Osteocyte (in vitro differentiated cells): ENCODE measurements at regions not wholly inside any gene's neighbourhood (a gene's known extent, or its start where the extent isn't known, plus 50 kb on each side); places are given as distances from the start of the nearest gene placed in this dataset.
"Not testable (repeated sequence)": the region's sequence is repeated elsewhere in the genome, so short reads cannot be mapped to it uniquely, and the experiment has no call there.

Experiments used
- DNase-seq: peaks from one replicate; pipeline ENCODE4 v3.0.0; 2021; ENCODE audit warnings: mixed read lengths; ENCODE audit not compliant: unreplicated experiment; ENCODE audit errors: extremely low spot score
- H3K27ac Mint-ChIP-seq: one replicate; pipeline ENCODE4 v1.8.0; 2021; ENCODE audit warnings: mild to moderate bottlenecking, mixed read lengths; ENCODE audit not compliant: unreplicated experiment
- H3K27me3 Mint-ChIP-seq: one replicate; pipeline ENCODE4 v1.8.0; 2021; ENCODE audit warnings: mixed read lengths; ENCODE audit not compliant: unreplicated experiment
- H3K36me3 Mint-ChIP-seq: one replicate; pipeline ENCODE4 v1.8.0; 2021; ENCODE audit warnings: mixed read lengths; ENCODE audit not compliant: unreplicated experiment
- H3K4me1 Mint-ChIP-seq: one replicate; pipeline ENCODE4 v1.8.0; 2021; ENCODE audit warnings: mixed read lengths; ENCODE audit not compliant: unreplicated experiment
- H3K4me3 Mint-ChIP-seq: one replicate; pipeline ENCODE4 v1.8.0; 2021; ENCODE audit warnings: mild to moderate bottlenecking, moderate library complexity, mixed read lengths; ENCODE audit not compliant: unreplicated experiment
- H3K9me3 Mint-ChIP-seq: one replicate; pipeline ENCODE4 v1.8.0; 2021; ENCODE audit warnings: mixed read lengths; ENCODE audit not compliant: unreplicated experiment
- CTCF ChIP-seq: fragments of 200-600 bp; sonication (generic); IDR thresholded peaks from 2 replicates; pipeline ENCODE4 v1.5.0; 2021; ENCODE audit warnings: antibody characterized with exemption, mild to moderate bottlenecking, moderate library complexity

- no peak overlapping the region for H3K4me3 Mint-ChIP-seq
- H3K27ac Mint-ChIP-seq, result no peak overlapping the region
- no peak for DNase-seq
Observed at GRCh38 chr16:29141586-29142324, 156.9 kb downstream of the LAT start.

DNA sequence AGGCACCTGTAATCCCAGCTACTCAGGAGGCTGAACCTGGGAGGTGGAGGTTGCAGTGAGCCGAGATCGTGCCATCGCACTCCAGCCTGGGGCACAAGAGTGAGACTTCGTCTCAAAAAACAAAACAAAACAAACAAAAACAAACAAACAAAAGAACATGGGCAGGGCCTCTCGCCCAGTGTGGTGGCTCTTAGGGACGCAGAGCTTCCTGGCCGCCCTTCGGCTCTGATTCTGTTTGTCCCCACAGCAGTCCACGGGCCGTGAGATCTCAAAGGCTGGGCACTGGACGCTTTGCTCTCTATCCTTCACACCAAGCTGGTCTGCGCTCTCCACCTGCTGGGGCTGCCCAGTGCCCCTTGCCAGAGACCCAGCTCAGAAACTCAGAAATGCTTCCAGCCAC is 156.3 kb downstream of the LAT start:
- not testable (repeated sequence) for H3K4me1 Mint-ChIP-seq, H3K9me3 Mint-ChIP-seq

More at GRCh38 chr16:29141586-29142324, 156.9 kb downstream of the LAT start:
- peaks cover 5% of the 10 kb centered on the region for H3K4me1 Mint-ChIP-seq
- H3K36me3 Mint-ChIP-seq, result no peaks in the 10 kb centered on the region
- H3K9me3 Mint-ChIP-seq, result no peaks in the 10 kb centered on the region
- H3K27me3 Mint-ChIP-seq, result peaks cover 24% of the 10 kb centered on the region
- no peak for TF ChIP-seq CTCF

DNA sequence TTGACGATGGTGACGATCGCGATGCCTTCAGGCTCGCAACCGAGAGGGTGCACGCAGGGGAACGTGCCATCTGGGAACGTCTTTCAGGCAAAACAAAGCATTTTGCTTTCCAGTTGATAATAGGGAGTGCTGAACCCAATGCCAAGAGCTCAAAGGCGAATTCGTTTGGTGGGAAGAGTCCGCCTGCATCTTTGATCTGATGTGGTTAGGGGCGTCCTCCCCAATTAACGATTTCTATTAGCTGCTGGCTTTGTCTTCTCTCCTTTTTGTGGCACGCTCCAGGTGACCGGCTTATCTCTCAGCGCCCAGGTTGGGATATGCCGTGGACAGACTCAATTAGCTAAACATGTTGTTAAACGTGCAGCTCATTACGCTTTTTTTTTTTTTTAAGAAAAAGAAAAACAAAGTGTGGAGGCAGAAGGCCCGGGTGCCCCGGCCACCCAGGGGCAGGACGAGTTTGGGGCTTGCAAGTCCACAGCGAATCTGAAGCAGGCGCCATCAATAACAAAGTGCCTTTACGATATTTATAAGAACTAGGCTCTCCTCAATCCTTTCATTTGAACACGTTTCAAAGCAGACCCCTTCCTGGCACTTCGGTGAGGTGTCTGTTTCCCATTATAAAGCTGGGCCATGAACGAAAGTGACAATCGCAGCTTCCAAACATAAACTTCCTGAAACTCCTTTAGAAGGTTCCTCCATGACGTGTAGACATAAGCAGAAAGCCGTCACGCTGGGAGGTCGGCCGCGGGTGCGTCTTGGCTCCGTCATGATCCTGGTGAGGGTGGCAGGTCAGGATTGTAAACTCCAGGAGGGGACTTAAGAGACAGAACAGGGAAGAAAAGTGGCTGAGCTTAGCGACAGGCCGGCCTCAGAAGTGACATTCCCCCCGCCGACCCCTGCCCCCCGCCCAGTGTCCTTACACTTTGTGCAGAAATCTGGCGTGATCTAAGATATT is 155.3 kb downstream of the LAT start:
- not testable (repeated sequence) for DNase-seq, H3K36me3 Mint-ChIP-seq, H3K27ac Mint-ChIP-seq, H3K9me3 Mint-ChIP-seq, H3K4me1 Mint-ChIP-seq, H3K4me3 Mint-ChIP-seq
- peaks cover 24% of the 10 kb centered on the region for H3K27me3 Mint-ChIP-seq

More for the DNA sequence above, 156.3 kb downstream of the LAT start:
- H3K4me3 Mint-ChIP-seq, DNase-seq, H3K27ac Mint-ChIP-seq, H3K36me3 Mint-ChIP-seq: not testable (repeated sequence)
- H3K27me3 Mint-ChIP-seq, result peaks cover 24% of the 10 kb centered on the region

GRCh38 chr16:29139261-29139802 is 154.5 kb downstream of the LAT start:
- Mint-ChIP-seq H3K27me3 (peaks cover 24% of the 10 kb centered on the region), H3K27ac (no peak overlapping the region), H3K4me1 (peaks cover 5% of the 10 kb centered on the region), H3K9me3 (no peaks in the 10 kb centered on the region), H3K36me3 (no peaks in the 10 kb centered on the region), H3K4me3 (no peak overlapping the region)
- no peak for TF ChIP-seq CTCF
- DNase-seq, result no peak

GRCh38 chr16:29138698-29139097 is 153.8 kb downstream of the LAT start:
- not testable (repeated sequence) for H3K27ac Mint-ChIP-seq, H3K36me3 Mint-ChIP-seq, H3K9me3 Mint-ChIP-seq, H3K4me3 Mint-ChIP-seq, DNase-seq, H3K4me1 Mint-ChIP-seq
- peaks cover 24% of the 10 kb centered on the region for H3K27me3 Mint-ChIP-seq

DNA sequence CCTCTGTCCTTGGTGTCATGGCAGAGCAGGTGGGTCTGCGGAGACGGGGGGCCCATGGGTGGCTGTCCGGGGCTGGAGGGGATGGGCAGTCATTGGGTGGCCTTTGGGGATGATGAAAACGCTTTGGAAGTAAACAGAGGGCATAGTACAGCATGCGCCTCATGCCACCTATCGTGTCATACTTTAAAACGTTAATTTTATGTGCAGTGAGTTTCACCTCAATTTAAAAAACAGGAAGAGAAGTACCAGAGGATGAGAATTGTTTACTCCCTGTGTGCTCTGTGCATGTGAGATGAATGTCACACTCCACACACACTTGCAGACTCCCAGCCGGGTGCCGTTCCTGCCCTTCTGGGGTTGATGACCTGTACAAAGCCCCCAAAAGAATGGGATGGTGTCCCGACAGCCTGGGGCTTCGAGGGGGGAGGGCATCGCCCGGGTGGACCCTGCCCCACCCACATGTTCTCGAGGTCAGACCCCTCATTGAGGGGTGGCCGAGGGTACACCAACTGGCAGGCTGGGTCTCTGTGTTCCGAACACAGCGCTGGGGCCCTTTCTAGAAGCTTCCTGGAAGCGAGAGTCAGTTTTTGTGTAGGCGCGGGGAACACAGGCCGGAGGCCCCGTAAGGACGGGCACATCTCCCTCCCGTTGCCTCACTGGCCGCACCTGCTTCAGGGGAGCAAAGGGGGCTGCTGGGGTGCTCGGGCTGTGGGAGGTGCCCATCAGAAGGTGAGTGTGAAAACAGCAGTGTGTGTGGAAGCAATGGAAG is 153.2 kb downstream of the LAT start:
- DNase-seq, H3K36me3 Mint-ChIP-seq, H3K27ac Mint-ChIP-seq: not testable (repeated sequence)

DNA sequence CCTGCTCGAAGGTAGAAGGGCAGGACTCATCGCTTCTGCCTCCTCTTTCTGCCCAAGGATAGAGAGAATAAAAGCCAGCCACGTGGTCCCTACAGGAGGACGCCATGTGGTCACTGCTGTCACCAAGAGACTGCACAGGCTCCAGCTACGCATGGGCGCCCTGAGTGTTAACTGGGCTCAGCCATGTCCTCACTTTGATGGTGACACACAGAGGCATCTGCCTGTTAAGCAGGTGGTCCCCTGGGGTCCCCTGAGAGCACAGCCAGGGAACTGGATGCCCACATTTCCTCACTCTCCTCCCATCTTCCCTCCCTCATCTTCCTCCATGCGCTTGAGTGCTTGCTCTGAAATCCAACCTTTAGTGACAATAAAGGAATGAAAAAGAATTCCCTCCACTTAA is 152.6 kb downstream of the LAT start:
- not testable (repeated sequence) for DNase-seq, H3K4me1 Mint-ChIP-seq, H3K36me3 Mint-ChIP-seq, H3K9me3 Mint-ChIP-seq, H3K4me3 Mint-ChIP-seq, H3K27ac Mint-ChIP-seq
- peaks cover 24% of the 10 kb centered on the region for H3K27me3 Mint-ChIP-seq

More for the DNA sequence above, 153.2 kb downstream of the LAT start:
- not testable (repeated sequence) for H3K9me3 Mint-ChIP-seq, H3K4me3 Mint-ChIP-seq, H3K4me1 Mint-ChIP-seq
- H3K27me3 Mint-ChIP-seq, result peaks cover 24% of the 10 kb centered on the region

GRCh38 chr16:29136916-29137315 is 152.1 kb downstream of the LAT start:
- not testable (repeated sequence) for H3K27ac Mint-ChIP-seq, DNase-seq, H3K4me3 Mint-ChIP-seq, H3K9me3 Mint-ChIP-seq, H3K36me3 Mint-ChIP-seq, H3K4me1 Mint-ChIP-seq
- H3K27me3 Mint-ChIP-seq, result peaks cover 24% of the 10 kb centered on the region

- H3K27me3 Mint-ChIP-seq, result peaks cover 24% of the 10 kb centered on the region
- not testable (repeated sequence) for H3K4me1 Mint-ChIP-seq, H3K27ac Mint-ChIP-seq, H3K9me3 Mint-ChIP-seq, H3K4me3 Mint-ChIP-seq, DNase-seq, H3K36me3 Mint-ChIP-seq
Observed at GRCh38 chr16:29136046-29136696, 151.3 kb downstream of the LAT start.
